GM12878 (cell line): ENCODE measurements at regions not wholly inside any gene's neighbourhood (a gene's known extent, or its start where the extent isn't known, plus 50 kb on each side); places are given as distances from the start of the nearest gene placed in this dataset.

ENCODE experiments used
- ATAC-seq: fragments of 200-7000 bp; cut with Tn5 transposase; 3 replicates; pipeline ENCODE4 v1.9.1; 2020; ENCODE audit warnings: mild to moderate bottlenecking, moderate library complexity
- BruUV-seq: library from RNA; stranded (reverse); fragments of 400-500 nt; replicated peaks from 2 replicates; lab custom pipeline; 2021; lab: Mats Ljungman, UMichigan
- CTCF ChIA-PET: fragments of 300-600 bp; sonication (Branson Sonifier 250); formaldehyde crosslinking; extraction: SDS; loops from one replicate; lab custom pipeline; 2021; ENCODE audit warnings: inconsistent platforms; lab: Yijun Ruan, JAX
- POLR2A ChIA-PET: fragments of 350-600 bp; formaldehyde crosslinking; extraction: SDS; loops from one replicate; lab custom pipeline; 2021; ENCODE audit warnings: inconsistent platforms; lab: Charles Lee
- RAD21 ChIA-PET: fragments of 300-600 bp; sonication (Branson Sonifier 250); formaldehyde crosslinking; loops from one replicate; lab custom pipeline; 2023; ENCODE audit warnings: antibody characterized with exemption; ENCODE audit not compliant: unreplicated experiment; lab: Charles Lee
- SMC1A ChIA-PET: fragments of 300-600 bp; sonication (Branson Sonifier 250); formaldehyde crosslinking; loops from one replicate; lab custom pipeline; 2023; ENCODE audit not compliant: unreplicated experiment, uncharacterized antibody; lab: Charles Lee
- DNase-seq: peaks from one replicate; pipeline ENCODE4 v3.0.0-alpha.2; 2011; ENCODE audit warnings: low read depth, low spot score
- FAIRE-seq: peaks from 3 replicates; lab custom pipeline; 2011; peaks lifted over from hg19 to GRCh38; lab: Jason Lieb, UNC
- H2AFZ ChIP-seq: 2 replicates; pipeline ENCODE4 v1.6.0; 2011; ENCODE audit warnings: low read depth, low read length, control low read depth; ENCODE audit not compliant: control insufficient read depth
- H3K27ac ChIP-seq: 2 replicates; pipeline ENCODE4 v1.5.1; 2011; ENCODE audit warnings: control low read depth; ENCODE audit not compliant: control insufficient read depth, insufficient read depth
- H3K27me3 ChIP-seq, 2 experiments: replicated peaks in 1 of 2; 2 replicates each; pipeline versions ENCODE4 v1.6.0 to v1.6.1; 2011; ENCODE audit warnings: low read length in 1 of 2; ENCODE audit not compliant: control insufficient read depth in 2 of 2, insufficient read depth in 2 of 2
- H3K36me3 ChIP-seq, 2 experiments: 2 replicates each; pipeline ENCODE4 v1.5.1; 2011; ENCODE audit warnings: low read length in 1 of 2; ENCODE audit not compliant: control insufficient read depth in 2 of 2, insufficient read depth in 2 of 2
- H3K4me1 ChIP-seq: 2 replicates; pipeline ENCODE4 v1.6.1; 2011; ENCODE audit warnings: mild to moderate bottlenecking, low read length, moderate library complexity, mixed read lengths; ENCODE audit not compliant: control insufficient read depth, insufficient read depth
- H3K4me2 ChIP-seq: 2 replicates; pipeline ENCODE4 v1.6.0; 2011; ENCODE audit warnings: control low read depth; ENCODE audit not compliant: control insufficient read depth, insufficient read depth
- H3K4me3 ChIP-seq: fragments of 200-600 bp; sonication (generic); 2 replicates; pipeline ENCODE4 v1.5.1; 2016
- H3K79me2 ChIP-seq: 2 replicates; pipeline ENCODE4 v1.6.0; 2011; ENCODE audit warnings: low read length; ENCODE audit not compliant: control insufficient read depth, insufficient read depth
- H3K9ac ChIP-seq: 2 replicates; pipeline ENCODE4 v1.8.0; 2011; ENCODE audit warnings: low read length, control low read depth, mixed read lengths; ENCODE audit not compliant: control insufficient read depth, insufficient read depth
- H3K9me3 ChIP-seq: replicated peaks from 3 replicates; pipeline ENCODE4 v1.5.1; 2011; ENCODE audit warnings: mild to moderate bottlenecking, low read length; ENCODE audit not compliant: control insufficient read depth, insufficient read depth
- H4K20me1 ChIP-seq: 2 replicates; pipeline ENCODE4 v1.6.0; 2011; ENCODE audit not compliant: control insufficient read depth, insufficient read depth
- BACH1 ChIP-seq: fragments of 450-650 bp; IDR thresholded peaks from 2 replicates; pipeline ENCODE4 v1.6.1; 2017; ENCODE audit warnings: mild to moderate bottlenecking, borderline replicate concordance
- BCL11A ChIP-seq: IDR thresholded peaks from 2 replicates; pipeline ENCODE4 v1.6.1; 2011; ENCODE audit warnings: low read depth, low read length
- CHD2 ChIP-seq: IDR thresholded peaks from 2 replicates; pipeline ENCODE4 v1.6.1; 2011; ENCODE audit warnings: low read depth, low read length, improper control_type of control experiment, borderline replicate concordance
- CTCF ChIP-seq, 3 experiments: IDR thresholded peaks in 2 of 3; conservative IDR thresholded peaks in 1 of 3; 2 replicates each; pipeline ENCODE4 v1.5.1; 2011; ENCODE audit warnings: low read depth in 3 of 3, low read length in 3 of 3, mild to moderate bottlenecking in 3 of 3, control low read depth in 2 of 3, moderate library complexity in 2 of 3, inconsistent platforms in 1 of 3, mixed read lengths in 1 of 3; ENCODE audit not compliant: control insufficient read depth in 2 of 3, insufficient read depth in 1 of 3; ENCODE audit errors: extremely low read depth in 1 of 3
- GATAD2B ChIP-seq: fragments of 450-650 bp; conservative IDR thresholded peaks from 2 replicates; pipeline ENCODE4 v1.6.1; 2017; ENCODE audit warnings: low read depth, mild to moderate bottlenecking, moderate library complexity
- HDAC2 ChIP-seq: fragments of 200-600 bp; sonication (generic); IDR thresholded peaks from 2 replicates; pipeline ENCODE4 v1.6.1; 2017
- HDAC6 ChIP-seq: fragments of 200-600 bp; sonication (generic); IDR thresholded peaks from one replicate; pipeline ENCODE4 v1.8.0; 2017; ENCODE audit warnings: antibody characterized with exemption; ENCODE audit not compliant: unreplicated experiment
- NFIC ChIP-seq: IDR thresholded peaks from 2 replicates; pipeline ENCODE4 v1.6.1; 2012; ENCODE audit warnings: low read depth, mild to moderate bottlenecking, inconsistent platforms, low read length, moderate library complexity
- NRF1 ChIP-seq: conservative IDR thresholded peaks from 2 replicates; pipeline ENCODE4 v1.6.1; 2011; ENCODE audit warnings: mild to moderate bottlenecking, low read depth, low read length, improper control_type of control experiment
- PAX8 ChIP-seq: fragments of 450-650 bp; IDR thresholded peaks from 2 replicates; pipeline ENCODE4 v1.6.1; 2017; ENCODE audit warnings: mild to moderate bottlenecking, moderate library complexity
- POU2F2 ChIP-seq: IDR thresholded peaks from 3 replicates; pipeline ENCODE4 v1.6.1; 2011; ENCODE audit warnings: low read depth, mild to moderate bottlenecking, low read length, borderline replicate concordance
- RAD51 ChIP-seq: fragments of 450-650 bp; IDR thresholded peaks from 2 replicates; pipeline ENCODE4 v1.6.1; 2016; ENCODE audit warnings: moderate library complexity, mild to moderate bottlenecking, inconsistent platforms
- RUNX3 ChIP-seq: IDR thresholded peaks from 2 replicates; pipeline ENCODE4 v1.6.1; 2012; ENCODE audit warnings: low read length, inconsistent platforms
- SMC3 ChIP-seq: IDR thresholded peaks from 2 replicates; pipeline ENCODE4 v1.6.1; 2011; ENCODE audit warnings: low read length, improper control_type of control experiment, borderline replicate concordance
- TAF1 ChIP-seq: IDR thresholded peaks from 2 replicates; pipeline ENCODE4 v1.6.1; 2011; ENCODE audit warnings: mild to moderate bottlenecking, low read depth, low read length, borderline replicate concordance
- ZBED1 ChIP-seq: IDR thresholded peaks from 2 replicates; pipeline ENCODE4 v1.6.1; 2016; ENCODE audit warnings: borderline replicate concordance
- WGBS: methylation state at CpG from one replicate; pipeline ENCODE4 v1.1.6; 2016; ENCODE audit warnings: low lambda C conversion rate; ENCODE audit not compliant: insufficient replicate concordance, insufficient coverage; ENCODE audit errors: missing lambda C conversion rate; 5-methylcytosine and 5-hydroxymethylcytosine counted together
- in situ Hi-C: fragments of 300-500 bp; cut with MboI; formaldehyde crosslinking; loops from 9 replicates; pipeline ENCODE4 v1.14.3; 2018; ENCODE audit warnings: mixed read lengths
- intact Hi-C: fragments of 100-400 bp; cut with micrococcal nuclease; formaldehyde crosslinking; loops from one replicate; pipeline ENCODE4 v1.14.2; 2022; ENCODE audit not compliant: unreplicated experiment
- TF ChIP-seq, protein P1 (sequence below): IDR thresholded peaks from 2 replicates; pipeline ENCODE4 v1.6.1; 2012; ENCODE audit warnings: low read depth, low read length, improper control_type of control experiment
- TF ChIP-seq, protein P2 (sequence below): IDR thresholded peaks from 2 replicates; pipeline ENCODE4 v1.6.1; 2012; ENCODE audit warnings: mild to moderate bottlenecking, low read depth, low read length

GRCh38 chr15:50854601-50855490 is 53.6 kb upstream of the AP4E1 start (continued):
- TF ChIP-seq HDAC6: no peak
- 0 out of 2 replicates have a peak, but pooled peaks have one; percentile 12 for TF ChIP-seq BCL11A
- TF ChIP-seq SMC3: no peak
- no peak for TF ChIP-seq RAD51
- TF ChIP-seq TAF1: no peak
- TF ChIP-seq, protein P1, sequence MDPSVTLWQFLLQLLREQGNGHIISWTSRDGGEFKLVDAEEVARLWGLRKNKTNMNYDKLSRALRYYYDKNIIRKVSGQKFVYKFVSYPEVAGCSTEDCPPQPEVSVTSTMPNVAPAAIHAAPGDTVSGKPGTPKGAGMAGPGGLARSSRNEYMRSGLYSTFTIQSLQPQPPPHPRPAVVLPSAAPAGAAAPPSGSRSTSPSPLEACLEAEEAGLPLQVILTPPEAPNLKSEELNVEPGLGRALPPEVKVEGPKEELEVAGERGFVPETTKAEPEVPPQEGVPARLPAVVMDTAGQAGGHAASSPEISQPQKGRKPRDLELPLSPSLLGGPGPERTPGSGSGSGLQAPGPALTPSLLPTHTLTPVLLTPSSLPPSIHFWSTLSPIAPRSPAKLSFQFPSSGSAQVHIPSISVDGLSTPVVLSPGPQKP: no peak
- no peak for TF ChIP-seq BACH1
- no peak for TF ChIP-seq GATAD2B
- TF ChIP-seq NFIC: 0 out of 2 replicates have a peak, but pooled peaks have one; percentile 21
- TF ChIP-seq RUNX3: peak; percentile 59; the same call in 1 of the 2 replicates
- TF ChIP-seq POU2F2: peak; percentile 94
- TF ChIP-seq, all 136 proteins: peak for 10

DNA sequence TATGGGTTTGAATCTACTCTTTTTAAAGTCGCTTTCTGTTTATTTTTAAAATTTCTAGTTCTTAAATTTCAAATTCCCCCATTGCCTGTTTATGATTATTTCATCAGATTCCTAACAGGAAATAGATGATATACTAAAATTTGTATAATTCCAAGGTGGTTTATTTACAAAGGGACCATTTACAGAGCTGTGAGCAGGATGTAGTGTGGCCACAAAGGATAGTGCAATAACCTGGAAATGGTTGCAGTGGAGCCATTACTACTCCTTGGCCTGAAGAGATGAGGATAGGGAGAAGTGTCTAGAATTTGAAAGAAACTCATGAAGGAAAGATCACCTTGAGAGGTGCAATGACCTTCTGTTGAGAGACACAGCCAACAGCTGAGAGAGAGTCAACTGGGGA is 58.5 kb upstream of the AP4E1 start:
- 91% methylated on average over 1 of the region's 1 CpG for WGBS
- in situ Hi-C loops (no loop called here), intact Hi-C loops (no loop called here)
- POLR2A ChIA-PET: no interaction called here
- Histone ChIP-seq H3K4me3 (no peak overlapping the region), H3K79me2 (no peaks in the 10 kb centered on the region), H3K4me2 (no peak overlapping the region), H3K27me3 (no peaks in the 10 kb centered on the region), H2AFZ (no peak overlapping the region), H4K20me1 (no peaks in the 10 kb centered on the region), H3K9me3 (no peaks in the 10 kb centered on the region), H3K27ac (no peak overlapping the region), H3K36me3 (no peaks in the 10 kb centered on the region), H3K9ac (no peak overlapping the region), H3K4me1 (peaks cover 10% of the 10 kb centered on the region)
- CTCF ChIA-PET: interaction anchor here (1.2 kb wide), 1 partner anchor 14 kb away, joined by 3 read pairs; no protein-coding TSS in a partner anchor
- ATAC-seq (no peak), DNase-seq (no peak), FAIRE-seq (no peak)
- RAD21 ChIA-PET: no interaction called here
- BruUV-seq: no TSS peak
- SMC1A ChIA-PET: interaction anchor here (1.6 kb wide), 1 partner anchor 15 kb away, joined by 3 read pairs; no protein-coding TSS in a partner anchor
- no peak for TF ChIP-seq CHD2
- TF ChIP-seq ZBED1: no peak
- TF ChIP-seq PAX8: no peak
- no peak for TF ChIP-seq CTCF (IDR thresholded peaks at IDR 0.05 in 2 of 3, conservative IDR thresholded peaks at IDR 0.05 in 1 of 3; ENCODE audit: control insufficient read depth in 2 of 3, extremely low read depth in 1 of 3, insufficient read depth in 1 of 3, low read depth in 3 of 3, low read length in 3 of 3)
- TF ChIP-seq, protein P2, sequence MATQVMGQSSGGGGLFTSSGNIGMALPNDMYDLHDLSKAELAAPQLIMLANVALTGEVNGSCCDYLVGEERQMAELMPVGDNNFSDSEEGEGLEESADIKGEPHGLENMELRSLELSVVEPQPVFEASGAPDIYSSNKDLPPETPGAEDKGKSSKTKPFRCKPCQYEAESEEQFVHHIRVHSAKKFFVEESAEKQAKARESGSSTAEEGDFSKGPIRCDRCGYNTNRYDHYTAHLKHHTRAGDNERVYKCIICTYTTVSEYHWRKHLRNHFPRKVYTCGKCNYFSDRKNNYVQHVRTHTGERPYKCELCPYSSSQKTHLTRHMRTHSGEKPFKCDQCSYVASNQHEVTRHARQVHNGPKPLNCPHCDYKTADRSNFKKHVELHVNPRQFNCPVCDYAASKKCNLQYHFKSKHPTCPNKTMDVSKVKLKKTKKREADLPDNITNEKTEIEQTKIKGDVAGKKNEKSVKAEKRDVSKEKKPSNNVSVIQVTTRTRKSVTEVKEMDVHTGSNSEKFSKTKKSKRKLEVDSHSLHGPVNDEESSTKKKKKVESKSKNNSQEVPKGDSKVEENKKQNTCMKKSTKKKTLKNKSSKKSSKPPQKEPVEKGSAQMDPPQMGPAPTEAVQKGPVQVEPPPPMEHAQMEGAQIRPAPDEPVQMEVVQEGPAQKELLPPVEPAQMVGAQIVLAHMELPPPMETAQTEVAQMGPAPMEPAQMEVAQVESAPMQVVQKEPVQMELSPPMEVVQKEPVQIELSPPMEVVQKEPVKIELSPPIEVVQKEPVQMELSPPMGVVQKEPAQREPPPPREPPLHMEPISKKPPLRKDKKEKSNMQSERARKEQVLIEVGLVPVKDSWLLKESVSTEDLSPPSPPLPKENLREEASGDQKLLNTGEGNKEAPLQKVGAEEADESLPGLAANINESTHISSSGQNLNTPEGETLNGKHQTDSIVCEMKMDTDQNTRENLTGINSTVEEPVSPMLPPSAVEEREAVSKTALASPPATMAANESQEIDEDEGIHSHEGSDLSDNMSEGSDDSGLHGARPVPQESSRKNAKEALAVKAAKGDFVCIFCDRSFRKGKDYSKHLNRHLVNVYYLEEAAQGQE: no peak
- no peak for TF ChIP-seq HDAC2
- TF ChIP-seq NRF1: no peak
